ENCODE measurements at regions not wholly inside any gene's neighbourhood (a gene's known extent, or its start where the extent isn't known, plus 50 kb on each side); places are given as distances from the start of the nearest gene placed in this dataset.

DNA sequence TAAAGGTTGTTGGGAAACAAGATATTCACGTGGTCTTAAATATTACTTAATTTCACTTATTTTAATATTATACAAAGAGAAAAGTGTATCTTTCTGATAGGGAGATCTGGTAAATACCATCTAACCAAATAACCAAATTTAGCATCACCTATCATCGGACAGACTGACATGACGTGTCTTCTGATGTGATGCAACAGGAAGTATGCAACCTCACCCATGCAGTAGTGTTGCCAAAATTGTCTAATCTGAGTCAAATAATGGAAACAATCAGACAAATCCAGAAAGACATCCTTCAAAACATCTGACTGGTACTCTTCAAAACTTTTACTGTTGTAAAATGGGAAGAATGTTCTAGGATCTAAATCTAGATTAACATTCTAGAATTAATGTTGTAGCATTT is 148.0 kb downstream of the FGF1 start:
- TF ChIP-seq CTCF (conservative IDR thresholded peaks at IDR 0.05) (no peak), EZH2 (IDR thresholded peaks at IDR 0.05; ENCODE audit: low read depth) (no peak)

All from PC-9 (cell line).